CD14-positive monocyte (primary cell): ENCODE measurements at regions not wholly inside any gene's neighbourhood (a gene's known extent, or its start where the extent isn't known, plus 50 kb on each side); places are given as distances from the start of the nearest gene placed in this dataset.

Source experiments
- DNase-seq, 3 donors: peaks; one replicate each; pipeline ENCODE4 v3.0.0-alpha.2; 2011 to 2022
- H2AFZ ChIP-seq: 2 replicates; pipeline ENCODE4 v1.6.0; 2012; ENCODE audit warnings: mild to moderate bottlenecking, low read depth, low read length, inconsistent platforms; ENCODE audit not compliant: insufficient read depth, poor library complexity, severe bottlenecking
- H3K27ac ChIP-seq, 2 donors: 1 replicate in 1 of 2; 2 replicates in 1 of 2; pipeline ENCODE4 v1.5.1; 2012 to 2013; ENCODE audit warnings: low read length in 2 of 2, control low read depth in 1 of 2, inconsistent platforms in 1 of 2, low read depth in 1 of 2, mild to moderate bottlenecking in 1 of 2
- H3K27me3 ChIP-seq, 2 donors: one replicate each; pipeline versions ENCODE4 v1.6.0 to v1.6.1; 2011 to 2013; ENCODE audit warnings: low read length in 2 of 2; ENCODE audit not compliant: control insufficient read depth in 2 of 2, insufficient read depth in 2 of 2
- H3K36me3 ChIP-seq, 2 donors: replicated peaks in 1 of 2; 1 replicate in 1 of 2; 2 replicates in 1 of 2; pipeline versions ENCODE4 v1.5.1 to v1.6.1; 2012 to 2013; ENCODE audit warnings: low read length in 2 of 2, control low read depth in 1 of 2, inconsistent platforms in 1 of 2, mild to moderate bottlenecking in 1 of 2; ENCODE audit not compliant: insufficient read depth in 2 of 2, control insufficient read depth in 1 of 2
- H3K4me1 ChIP-seq, 2 donors: 1 replicate in 1 of 2; 2 replicates in 1 of 2; pipeline versions ENCODE4 v1.5.1 to v1.6.1; 2012 to 2013; ENCODE audit warnings: low read length in 2 of 2, control low read depth in 1 of 2, inconsistent platforms in 1 of 2, mild to moderate bottlenecking in 1 of 2, moderate library complexity in 1 of 2; ENCODE audit not compliant: insufficient read depth in 2 of 2, control insufficient read depth in 1 of 2
- H3K4me2 ChIP-seq: replicated peaks from 2 replicates; pipeline ENCODE3; 2012; ENCODE audit warnings: low read length, moderate library complexity, mild to moderate bottlenecking; ENCODE audit not compliant: poor library complexity, severe bottlenecking; ENCODE audit errors: extremely low read depth
- H3K4me3 ChIP-seq, 3 experiments: fragments of 200-600 bp in 1 of 3; sonication (generic) in 1 of 3; replicated peaks in 1 of 3; 1 replicate in 2 of 3; 2 replicates in 1 of 3; pipeline ENCODE4 v1.5.1; 2011 to 2013; ENCODE audit warnings: low read length in 3 of 3, mild to moderate bottlenecking in 3 of 3, control low read depth in 2 of 3, low read depth in 2 of 3, inconsistent platforms in 1 of 3, moderate library complexity in 1 of 3
- H3K79me2 ChIP-seq: 2 replicates; pipeline ENCODE4 v1.6.0; 2012; ENCODE audit warnings: mild to moderate bottlenecking, control low read depth, inconsistent platforms, low read length, moderate library complexity; ENCODE audit not compliant: insufficient read depth
- H3K9ac ChIP-seq: 2 replicates; pipeline ENCODE4 v1.6.0; 2017; ENCODE audit warnings: low read length, mild to moderate bottlenecking; ENCODE audit not compliant: insufficient read depth, poor library complexity, severe bottlenecking
- H3K9me3 ChIP-seq, 2 donors: replicated peaks in 1 of 2; 1 replicate in 1 of 2; 2 replicates in 1 of 2; pipeline versions ENCODE4 v1.5.1 to v1.6.1; 2012 to 2013; ENCODE audit warnings: low read length in 2 of 2, control low read depth in 1 of 2; ENCODE audit not compliant: control insufficient read depth in 1 of 2, insufficient read depth in 1 of 2
- H4K20me1 ChIP-seq: 2 replicates; pipeline ENCODE4 v1.6.0; 2012; ENCODE audit warnings: mild to moderate bottlenecking, low read length, control low read depth, moderate library complexity; ENCODE audit not compliant: insufficient read depth
- H3K27ac Mint-ChIP-seq, 7 donors: one replicate each; pipeline ENCODE4 v1.8.0; 2020; ENCODE audit warnings: mild to moderate bottlenecking in 7 of 7, mixed read lengths in 7 of 7, moderate library complexity in 6 of 7, inconsistent platforms in 2 of 7
- H3K27me3 Mint-ChIP-seq, 3 donors: one replicate each; pipeline ENCODE4 v1.8.0; 2021 to 2022; ENCODE audit warnings: low read depth in 3 of 3, mild to moderate bottlenecking in 3 of 3, mixed read lengths in 3 of 3, moderate library complexity in 3 of 3, inconsistent platforms in 1 of 3
- H3K36me3 Mint-ChIP-seq, 2 donors: one replicate each; pipeline ENCODE4 v1.8.0; 2020; ENCODE audit warnings: mixed read lengths in 2 of 2, inconsistent platforms in 1 of 2, mild to moderate bottlenecking in 1 of 2
- H3K4me1 Mint-ChIP-seq: one replicate; pipeline ENCODE4 v1.8.0; 2020; ENCODE audit warnings: mild to moderate bottlenecking, mixed read lengths
- H3K4me3 Mint-ChIP-seq, 2 donors: one replicate each; pipeline ENCODE4 v1.8.0; 2020; ENCODE audit warnings: mild to moderate bottlenecking in 2 of 2, mixed read lengths in 2 of 2, moderate library complexity in 1 of 2
- H3K9me3 Mint-ChIP-seq, 7 donors: one replicate each; pipeline ENCODE4 v1.8.0; 2020 to 2022; ENCODE audit warnings: mixed read lengths in 7 of 7, mild to moderate bottlenecking in 6 of 7, moderate library complexity in 6 of 7, inconsistent platforms in 2 of 7
- WGBS: methylation state at CpG from one replicate; pipeline ENCODE4 v1.1.5; 2013; ENCODE audit warnings: missing lambda C conversion rate; ENCODE audit not compliant: insufficient coverage; 5-methylcytosine and 5-hydroxymethylcytosine counted together
- intact Hi-C, 2 donors: fragments of 100-400 bp; cut with micrococcal nuclease; formaldehyde crosslinking; loops; one replicate each; pipeline versions ENCODE4 v1.15.0 to v1.15.1; 2023
- TF ChIP-seq, protein P1 (sequence below): fragments of 200-600 bp; IDR thresholded peaks from one replicate; pipeline ENCODE4 v1.8.0; 2022; ENCODE audit warnings: antibody characterized with exemption, mild to moderate bottlenecking

DNA sequence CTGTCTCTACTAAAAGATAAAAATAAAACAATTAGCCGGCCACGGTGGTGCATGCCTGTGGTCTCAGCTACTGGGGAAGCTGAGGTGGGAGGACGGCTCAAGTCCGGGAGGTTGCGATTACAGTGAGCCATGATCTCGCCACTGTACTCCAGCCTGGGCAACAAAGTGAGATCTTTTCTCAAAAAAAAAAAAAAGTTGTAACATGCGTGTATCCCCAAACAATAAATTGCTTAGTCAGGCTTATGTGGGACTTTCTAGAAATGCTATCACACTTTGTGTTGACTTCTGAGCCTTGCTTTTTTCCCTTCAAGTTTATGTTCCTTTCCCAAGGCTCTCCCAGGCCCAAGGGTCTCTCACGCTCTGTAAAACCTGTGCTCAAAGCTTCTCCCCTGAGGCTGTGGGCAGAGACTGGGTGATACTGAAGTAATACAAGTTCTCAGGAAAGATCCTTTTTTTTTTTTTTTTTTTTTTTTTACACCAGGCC lies 88.0 kb upstream of the TNS3 start:
- no peaks in the 10 kb centered on the region for H3K9me3 Mint-ChIP-seq
- intact Hi-C loops, result loop anchor here (2.0 to 10.0 kb wide), 4 partner anchors 68 to 195 kb away; no protein-coding TSS in a partner anchor
- H3K4me2 ChIP-seq, result peak overlapping the region; percentile 68
- H3K36me3 ChIP-seq, result no peaks in the 10 kb centered on the region
- H4K20me1 ChIP-seq, result no peaks in the 10 kb centered on the region
- peak overlapping the region; percentile 11 to 58 (median 13) for H3K4me3 ChIP-seq
- H3K27me3 ChIP-seq, result no peaks in the 10 kb centered on the region
- peaks cover 28 to 30% of the 10 kb centered on the region in 2 donors for H3K4me1 ChIP-seq
- TF ChIP-seq, protein P1, sequence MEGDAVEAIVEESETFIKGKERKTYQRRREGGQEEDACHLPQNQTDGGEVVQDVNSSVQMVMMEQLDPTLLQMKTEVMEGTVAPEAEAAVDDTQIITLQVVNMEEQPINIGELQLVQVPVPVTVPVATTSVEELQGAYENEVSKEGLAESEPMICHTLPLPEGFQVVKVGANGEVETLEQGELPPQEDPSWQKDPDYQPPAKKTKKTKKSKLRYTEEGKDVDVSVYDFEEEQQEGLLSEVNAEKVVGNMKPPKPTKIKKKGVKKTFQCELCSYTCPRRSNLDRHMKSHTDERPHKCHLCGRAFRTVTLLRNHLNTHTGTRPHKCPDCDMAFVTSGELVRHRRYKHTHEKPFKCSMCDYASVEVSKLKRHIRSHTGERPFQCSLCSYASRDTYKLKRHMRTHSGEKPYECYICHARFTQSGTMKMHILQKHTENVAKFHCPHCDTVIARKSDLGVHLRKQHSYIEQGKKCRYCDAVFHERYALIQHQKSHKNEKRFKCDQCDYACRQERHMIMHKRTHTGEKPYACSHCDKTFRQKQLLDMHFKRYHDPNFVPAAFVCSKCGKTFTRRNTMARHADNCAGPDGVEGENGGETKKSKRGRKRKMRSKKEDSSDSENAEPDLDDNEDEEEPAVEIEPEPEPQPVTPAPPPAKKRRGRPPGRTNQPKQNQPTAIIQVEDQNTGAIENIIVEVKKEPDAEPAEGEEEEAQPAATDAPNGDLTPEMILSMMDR, result no peak
- peaks cover 32% of the 10 kb centered on the region for H3K4me1 Mint-ChIP-seq
- peak overlapping the region; percentile 62 for H2AFZ ChIP-seq
- H3K4me3 Mint-ChIP-seq, result peak overlapping the region; percentile 64 to 83
- H3K9ac ChIP-seq, result peak overlapping the region; percentile 78
- peaks cover 0 to 1% (median 0%) of the 10 kb centered on the region in 3 donors for H3K27me3 Mint-ChIP-seq
- peak; percentile 25 to 57 (median 37) for DNase-seq
- no peaks in the 10 kb centered on the region for H3K79me2 ChIP-seq
- no peaks in the 10 kb centered on the region for H3K36me3 Mint-ChIP-seq
- peak overlapping the region; percentile 95 to 99 for H3K27ac ChIP-seq
- WGBS, result 0% methylated on average over 5 of the region's 8 CpGs
- peak overlapping the region; percentile 96 to 100 (median 98) for H3K27ac Mint-ChIP-seq
- H3K9me3 ChIP-seq, result no peaks in the 10 kb centered on the region

DNA sequence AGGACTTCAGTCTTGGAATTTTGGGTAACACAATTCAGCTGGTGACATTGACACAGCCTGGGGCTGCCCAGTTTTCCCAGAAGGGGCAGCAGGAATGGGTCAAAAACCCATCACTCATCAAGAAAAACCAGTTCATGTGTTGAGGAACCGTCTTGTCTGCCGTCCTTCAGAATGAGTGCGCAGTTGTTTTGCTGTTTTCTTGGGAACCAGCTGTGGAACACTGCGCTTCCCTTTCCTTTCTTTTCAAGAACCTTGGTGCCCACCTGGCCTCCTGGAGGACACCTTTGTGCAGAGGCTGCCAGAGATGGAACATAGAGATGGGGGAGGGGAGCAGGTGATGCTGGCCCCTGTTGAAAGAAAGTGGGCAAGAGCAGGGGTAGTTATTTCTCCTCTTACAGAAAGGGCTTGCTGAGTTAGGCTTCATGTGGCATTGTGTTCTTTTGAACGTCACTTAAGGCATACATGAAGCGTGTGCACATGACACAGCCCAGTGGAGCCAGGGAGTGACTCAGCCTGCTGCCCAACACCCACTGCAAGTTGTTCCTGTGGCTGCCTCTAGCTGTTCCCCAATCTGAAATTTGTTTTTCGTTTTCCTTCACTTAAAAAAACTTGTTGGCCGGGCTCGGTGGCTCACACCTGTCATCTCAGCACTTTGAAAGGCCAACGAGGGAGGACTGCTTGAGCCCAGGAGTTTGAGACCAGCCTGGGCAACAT lies 87.4 kb upstream of the TNS3 start:
- peaks cover 28 to 30% of the 10 kb centered on the region in 2 donors for H3K4me1 ChIP-seq
- no peaks in the 10 kb centered on the region for H3K27me3 ChIP-seq
- WGBS, result 25% methylated on average over 4 of the region's 10 CpGs
- Mint-ChIP-seq H3K27ac (peak overlapping the region; percentile 96 to 100 (median 98)), H3K4me3 (peak overlapping the region; percentile 64 to 83), H3K27me3 (peaks cover 0 to 1% (median 0%) of the 10 kb centered on the region in 3 donors), H3K4me1 (peaks cover 32% of the 10 kb centered on the region), H3K36me3 (no peaks in the 10 kb centered on the region), H3K9me3 (no peaks in the 10 kb centered on the region)
- H3K4me2 ChIP-seq, result peak overlapping the region; percentile 68
- H3K4me3 ChIP-seq, result peak overlapping the region; percentile 11 to 58 (median 13)
- no peaks in the 10 kb centered on the region for H4K20me1 ChIP-seq
- H2AFZ ChIP-seq, result peak overlapping the region; percentile 62
- H3K27ac ChIP-seq, result peak overlapping the region; percentile 95 to 99
- no peaks in the 10 kb centered on the region for H3K79me2 ChIP-seq
- no peaks in the 10 kb centered on the region for H3K9me3 ChIP-seq
- H3K9ac ChIP-seq, result peak overlapping the region; percentile 78
- TF ChIP-seq, protein P1, result no peak
- no peaks in the 10 kb centered on the region for H3K36me3 ChIP-seq
- DNase-seq, result peak; percentile 92 to 98 (median 95)
- intact Hi-C loops, result loop anchor here (2.0 to 10.0 kb wide), 3 partner anchors 95 to 195 kb away; no protein-coding TSS in a partner anchor
